ENCODE measurements at regions not wholly inside any gene's neighbourhood (a gene's known extent, or its start where the extent isn't known, plus 50 kb on each side); places are given as distances from the start of the nearest gene placed in this dataset.
"Not testable (repeated sequence)": the region's sequence is repeated elsewhere in the genome, so short reads cannot be mapped to it uniquely, and the experiment has no call there.

GRCh38 chr22:25334631-25335030 is 115.2 kb downstream of the CRYBB2 start:
- TF ChIP-seq MXI1 (IDR thresholded peaks at IDR 0.05; ENCODE audit: borderline replicate concordance, low read depth, low read length); CTCF (CRISPR knock-in tag; IDR thresholded peaks at IDR 0.05); USF2 (IDR thresholded peaks at IDR 0.05; ENCODE audit: low read depth, low read length); USF2 (CRISPR knock-in tag; IDR thresholded peaks at IDR 0.05; ENCODE audit: borderline replicate concordance); PATZ1 (CRISPR knock-in tag; IDR thresholded peaks at IDR 0.05): not testable (repeated sequence)

Measured in HepG2 (cell line).